ENCODE measurements at regions not wholly inside any gene's neighbourhood (a gene's known extent, or its start where the extent isn't known, plus 50 kb on each side); places are given as distances from the start of the nearest gene placed in this dataset.

DNA sequence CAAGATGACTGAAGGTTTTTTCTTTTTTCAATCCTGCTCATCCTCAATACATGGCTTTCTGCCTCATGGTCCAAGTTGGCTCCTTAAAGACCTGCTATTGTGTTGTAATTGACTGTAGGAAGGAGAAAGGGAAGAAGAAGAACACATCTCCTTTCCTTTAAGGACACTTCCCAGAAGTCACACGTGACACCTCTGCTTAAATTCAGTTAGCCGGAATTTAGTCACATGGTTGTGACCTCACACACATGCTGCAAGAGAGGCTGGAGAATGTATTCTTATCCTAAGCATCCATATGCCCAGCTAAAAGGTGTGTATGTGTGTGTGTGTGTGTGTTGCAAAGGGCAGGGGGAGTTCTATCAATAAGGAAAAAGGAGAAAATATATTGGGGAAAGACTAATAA is 185.8 kb upstream of the IL12A start:
- TF ChIP-seq, protein P1, sequence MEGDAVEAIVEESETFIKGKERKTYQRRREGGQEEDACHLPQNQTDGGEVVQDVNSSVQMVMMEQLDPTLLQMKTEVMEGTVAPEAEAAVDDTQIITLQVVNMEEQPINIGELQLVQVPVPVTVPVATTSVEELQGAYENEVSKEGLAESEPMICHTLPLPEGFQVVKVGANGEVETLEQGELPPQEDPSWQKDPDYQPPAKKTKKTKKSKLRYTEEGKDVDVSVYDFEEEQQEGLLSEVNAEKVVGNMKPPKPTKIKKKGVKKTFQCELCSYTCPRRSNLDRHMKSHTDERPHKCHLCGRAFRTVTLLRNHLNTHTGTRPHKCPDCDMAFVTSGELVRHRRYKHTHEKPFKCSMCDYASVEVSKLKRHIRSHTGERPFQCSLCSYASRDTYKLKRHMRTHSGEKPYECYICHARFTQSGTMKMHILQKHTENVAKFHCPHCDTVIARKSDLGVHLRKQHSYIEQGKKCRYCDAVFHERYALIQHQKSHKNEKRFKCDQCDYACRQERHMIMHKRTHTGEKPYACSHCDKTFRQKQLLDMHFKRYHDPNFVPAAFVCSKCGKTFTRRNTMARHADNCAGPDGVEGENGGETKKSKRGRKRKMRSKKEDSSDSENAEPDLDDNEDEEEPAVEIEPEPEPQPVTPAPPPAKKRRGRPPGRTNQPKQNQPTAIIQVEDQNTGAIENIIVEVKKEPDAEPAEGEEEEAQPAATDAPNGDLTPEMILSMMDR (IDR thresholded peaks at IDR 0.05) = no peak
- TF ChIP-seq POLR2A (IDR thresholded peaks at IDR 0.05) = no peak
- TF ChIP-seq POLR2AphosphoS5 (IDR thresholded peaks at IDR 0.05) = no peak
